ENCODE measurements at regions not wholly inside any gene's neighbourhood (a gene's known extent, or its start where the extent isn't known, plus 50 kb on each side); places are given as distances from the start of the nearest gene placed in this dataset.

DNA sequence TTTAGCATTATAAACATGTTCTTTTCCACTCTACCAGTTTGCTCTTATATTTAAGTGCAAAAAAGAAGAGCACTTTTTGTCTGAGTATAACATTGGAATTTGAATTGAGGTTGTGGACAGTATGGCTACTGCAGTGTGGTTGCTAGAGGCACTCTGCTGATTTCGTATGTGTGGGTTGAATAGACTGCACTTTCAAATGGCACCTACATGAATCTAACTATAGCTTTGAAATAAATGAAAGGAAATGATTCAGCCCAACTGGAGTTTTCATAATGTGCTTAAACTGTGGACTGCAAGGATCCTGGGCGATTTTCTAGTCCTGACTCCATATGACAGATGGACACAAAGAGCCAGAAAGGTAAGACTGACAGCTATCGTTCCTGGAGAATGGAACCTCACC lies 657.6 kb upstream of the RIOK2 start:
- Mint-ChIP-seq H3K9me3 (no peaks in the 10 kb centered on the region), H3K27ac (no peak overlapping the region), H3K36me3 (ENCODE audit: low read depth) (no peaks in the 10 kb centered on the region), H3K4me3 (no peak overlapping the region), H3K27me3 (no peaks in the 10 kb centered on the region), H3K4me1 (no peaks in the 10 kb centered on the region)
- ChIA-PET CTCF (no interaction called here), POLR2A (no interaction called here)
- DNase-seq, result no peak
- TF ChIP-seq, protein P1, sequence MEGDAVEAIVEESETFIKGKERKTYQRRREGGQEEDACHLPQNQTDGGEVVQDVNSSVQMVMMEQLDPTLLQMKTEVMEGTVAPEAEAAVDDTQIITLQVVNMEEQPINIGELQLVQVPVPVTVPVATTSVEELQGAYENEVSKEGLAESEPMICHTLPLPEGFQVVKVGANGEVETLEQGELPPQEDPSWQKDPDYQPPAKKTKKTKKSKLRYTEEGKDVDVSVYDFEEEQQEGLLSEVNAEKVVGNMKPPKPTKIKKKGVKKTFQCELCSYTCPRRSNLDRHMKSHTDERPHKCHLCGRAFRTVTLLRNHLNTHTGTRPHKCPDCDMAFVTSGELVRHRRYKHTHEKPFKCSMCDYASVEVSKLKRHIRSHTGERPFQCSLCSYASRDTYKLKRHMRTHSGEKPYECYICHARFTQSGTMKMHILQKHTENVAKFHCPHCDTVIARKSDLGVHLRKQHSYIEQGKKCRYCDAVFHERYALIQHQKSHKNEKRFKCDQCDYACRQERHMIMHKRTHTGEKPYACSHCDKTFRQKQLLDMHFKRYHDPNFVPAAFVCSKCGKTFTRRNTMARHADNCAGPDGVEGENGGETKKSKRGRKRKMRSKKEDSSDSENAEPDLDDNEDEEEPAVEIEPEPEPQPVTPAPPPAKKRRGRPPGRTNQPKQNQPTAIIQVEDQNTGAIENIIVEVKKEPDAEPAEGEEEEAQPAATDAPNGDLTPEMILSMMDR (IDR thresholded peaks at IDR 0.05), result no peak
- ATAC-seq (ENCODE audit: low read depth), result no peak
- intact Hi-C loops (cut with micrococcal nuclease), result no loop called here

DNA sequence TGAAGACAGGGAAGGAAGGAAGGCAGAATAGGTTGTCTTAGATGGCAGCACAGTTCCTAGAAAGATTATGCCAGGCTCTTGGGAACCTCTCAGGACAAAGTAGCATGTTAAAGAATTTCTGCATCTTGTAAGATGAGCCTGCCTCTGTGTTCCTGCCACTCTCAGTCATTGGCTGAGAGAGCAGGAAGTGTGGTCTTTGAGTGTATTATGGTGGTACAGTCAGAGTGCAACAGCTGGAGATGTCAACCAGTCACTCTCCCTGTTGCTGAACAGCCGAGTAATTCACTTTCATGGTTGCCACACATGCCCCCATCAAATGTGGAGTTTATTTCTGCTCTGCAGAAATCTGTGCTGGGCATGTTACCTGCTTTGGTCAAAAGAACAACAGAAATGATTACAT lies 659.6 kb upstream of the RIOK2 start:
- Mint-ChIP-seq H3K27ac (no peak overlapping the region), H3K4me3 (no peak overlapping the region), H3K36me3 (ENCODE audit: low read depth) (no peaks in the 10 kb centered on the region), H3K4me1 (no peaks in the 10 kb centered on the region), H3K9me3 (no peaks in the 10 kb centered on the region), H3K27me3 (no peaks in the 10 kb centered on the region)
- ATAC-seq (ENCODE audit: low read depth) (no peak), DNase-seq (no peak)
- intact Hi-C loops (cut with micrococcal nuclease), result no loop called here
- CTCF ChIA-PET, result no interaction called here
- TF ChIP-seq, protein P1 (IDR thresholded peaks at IDR 0.05), result no peak
- POLR2A ChIA-PET, result no interaction called here

DNA sequence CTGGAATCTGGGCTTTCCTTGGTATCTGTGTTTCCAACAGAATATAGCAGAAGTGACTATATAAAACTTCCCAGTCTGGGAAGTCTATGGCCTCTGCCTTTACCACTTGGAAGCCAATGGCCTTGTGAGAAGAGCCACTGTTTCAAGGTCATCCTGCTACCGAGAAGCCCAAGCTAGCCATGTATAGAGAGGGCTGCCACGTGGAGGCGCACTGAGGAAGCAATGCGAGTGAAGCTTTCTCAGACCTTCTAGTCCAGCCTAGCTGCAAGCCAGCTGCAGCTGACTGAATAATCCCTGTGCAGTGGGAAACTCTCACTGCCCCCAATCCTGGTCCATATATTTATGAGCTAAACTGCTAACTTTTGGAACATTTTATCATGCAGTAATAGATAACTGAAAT lies 661.8 kb upstream of the RIOK2 start:
- POLR2A ChIA-PET, result no interaction called here
- Mint-ChIP-seq H3K27ac (no peak overlapping the region), H3K4me1 (no peaks in the 10 kb centered on the region), H3K36me3 (ENCODE audit: low read depth) (no peaks in the 10 kb centered on the region), H3K27me3 (no peaks in the 10 kb centered on the region), H3K4me3 (no peak overlapping the region), H3K9me3 (no peaks in the 10 kb centered on the region)
- TF ChIP-seq, protein P1 (IDR thresholded peaks at IDR 0.05), result no peak
- CTCF ChIA-PET, result no interaction called here
- no peak for DNase-seq
- no peak for ATAC-seq (ENCODE audit: low read depth)
- intact Hi-C loops (cut with micrococcal nuclease), result no loop called here

DNA sequence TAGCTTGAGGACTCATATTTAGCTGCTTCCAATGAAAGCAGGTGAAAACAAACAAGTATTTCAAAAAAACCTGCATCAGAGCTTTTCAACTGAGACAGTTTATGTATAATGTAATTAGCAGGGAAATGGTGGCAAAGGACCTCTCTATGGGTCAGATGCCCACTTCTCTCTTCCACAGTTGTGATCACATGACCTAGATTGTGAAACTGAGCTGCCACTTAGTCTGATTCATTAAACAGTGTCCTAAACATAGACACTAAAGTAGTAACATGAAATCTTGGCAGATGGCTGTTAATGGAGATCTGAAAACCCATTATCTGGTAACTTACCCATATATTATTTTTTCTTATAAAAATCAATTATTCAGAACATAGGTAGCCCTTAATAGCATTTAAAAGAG lies 663.6 kb upstream of the RIOK2 start:
- H3K4me3 Mint-ChIP-seq, result no peak overlapping the region
- no peak for DNase-seq
- no peaks in the 10 kb centered on the region for H3K9me3 Mint-ChIP-seq
- H3K36me3 Mint-ChIP-seq (ENCODE audit: low read depth), result no peaks in the 10 kb centered on the region
- POLR2A ChIA-PET, result no interaction called here
- no peak overlapping the region for H3K27ac Mint-ChIP-seq
- ATAC-seq (ENCODE audit: low read depth), result no peak
- no peaks in the 10 kb centered on the region for H3K4me1 Mint-ChIP-seq
- intact Hi-C loops (cut with micrococcal nuclease), result no loop called here
- TF ChIP-seq, protein P1 (IDR thresholded peaks at IDR 0.05), result no peak
- CTCF ChIA-PET, result no interaction called here
- no peaks in the 10 kb centered on the region for H3K27me3 Mint-ChIP-seq

DNA sequence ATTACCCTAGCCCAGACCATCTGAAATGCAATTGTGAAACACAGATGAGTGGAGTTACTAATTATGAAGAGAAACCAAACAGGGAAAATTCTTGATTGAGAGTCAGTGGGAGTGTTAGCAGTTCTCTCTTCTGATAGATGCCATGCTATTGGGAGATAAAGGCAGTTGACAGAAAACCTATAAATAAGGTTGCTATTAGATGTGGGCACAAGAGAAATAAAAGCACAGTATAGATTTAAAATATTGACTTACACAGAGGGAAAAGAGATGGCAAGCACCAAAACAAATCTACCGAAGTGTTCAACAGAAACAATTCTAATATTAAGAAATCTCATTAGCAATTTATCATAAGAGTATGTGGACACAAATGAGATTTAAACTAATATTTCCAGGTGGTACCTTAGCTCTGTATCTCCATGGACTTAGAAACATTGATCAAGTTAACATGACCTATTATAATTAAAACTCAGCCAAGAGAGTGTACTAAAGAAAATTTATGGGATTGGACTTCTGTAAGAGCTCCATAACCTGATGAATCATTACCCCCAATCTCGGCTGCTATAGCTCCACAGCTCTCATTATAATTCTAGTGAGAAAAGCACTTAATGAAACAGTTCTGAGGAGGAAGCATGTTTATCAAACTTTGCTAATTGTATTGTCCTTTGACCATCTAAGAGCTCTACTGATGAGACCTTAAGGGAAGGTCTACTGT lies 665.0 kb upstream of the RIOK2 start:
- Mint-ChIP-seq H3K27me3 (no peaks in the 10 kb centered on the region), H3K27ac (no peak overlapping the region), H3K36me3 (ENCODE audit: low read depth) (no peaks in the 10 kb centered on the region), H3K4me3 (no peak overlapping the region), H3K4me1 (no peaks in the 10 kb centered on the region), H3K9me3 (no peaks in the 10 kb centered on the region)
- CTCF ChIA-PET, result no interaction called here
- POLR2A ChIA-PET, result no interaction called here
- intact Hi-C loops (cut with micrococcal nuclease), result no loop called here
- ATAC-seq (ENCODE audit: low read depth), result no peak
- TF ChIP-seq, protein P1 (IDR thresholded peaks at IDR 0.05), result no peak
- no peak for DNase-seq

All from activated B cell treated with CpG ODN at 0.5 μM for 24 hours (primary cell).